K562 (cell line): ENCODE measurements at regions not wholly inside any gene's neighbourhood (a gene's known extent, or its start where the extent isn't known, plus 50 kb on each side); places are given as distances from the start of the nearest gene placed in this dataset.

Experiments
- MCM3 ChIP-seq: fragments of 450-650 bp; IDR thresholded peaks from 2 replicates; pipeline ENCODE4 v1.6.1; 2016
- MED1 ChIP-seq: sonication (generic); formaldehyde crosslinking; IDR thresholded peaks from 2 replicates; pipeline ENCODE4 v1.8.1; 2023; ENCODE audit warnings: missing genetic modification reagents, borderline replicate concordance
- MEF2D ChIP-seq: conservative IDR thresholded peaks from 2 replicates; pipeline ENCODE4 v1.6.1; 2016; ENCODE audit warnings: low read depth, missing genetic modification characterization, missing compliant biosample characterization
- NCOA4 ChIP-seq: fragments of 450-650 bp; IDR thresholded peaks from 2 replicates; pipeline ENCODE4 v1.6.1; 2018; ENCODE audit warnings: mild to moderate bottlenecking; ENCODE audit not compliant: partially characterized antibody
- POLR2B ChIP-seq: fragments of 450-650 bp; IDR thresholded peaks from 2 replicates; pipeline ENCODE4 v1.6.1; 2018; ENCODE audit warnings: low read depth; ENCODE audit not compliant: partially characterized antibody
- RBBP5 ChIP-seq: fragments of 200-600 bp; sonication (generic); IDR thresholded peaks from 2 replicates; pipeline ENCODE4 v1.6.1; 2012; ENCODE audit warnings: borderline replicate concordance, mild to moderate bottlenecking, low read length, control low read depth, inconsistent platforms; ENCODE audit not compliant: insufficient read depth, poor library complexity, severe bottlenecking
- YBX1 ChIP-seq: fragments of 450-650 bp; IDR thresholded peaks from 2 replicates; pipeline ENCODE4 v1.7.1; 2016; ENCODE audit warnings: mild to moderate bottlenecking
- ZNF175 ChIP-seq: fragments of 200-800 bp; sonication (Bioruptor generic); IDR thresholded peaks from 2 replicates; pipeline ENCODE4 v1.6.1; 2016; ENCODE audit warnings: low read depth, mild to moderate bottlenecking, missing genetic modification characterization, missing compliant biosample characterization
- ZNF347 ChIP-seq: fragments of 450-650 bp; formaldehyde crosslinking; IDR thresholded peaks from 2 replicates; pipeline ENCODE4 v1.4.0; 2020; ENCODE audit warnings: low read depth, mild to moderate bottlenecking, moderate library complexity
- ZNF586 ChIP-seq: fragments of 450-650 bp; formaldehyde crosslinking; conservative IDR thresholded peaks from 2 replicates; pipeline ENCODE4 v1.4.0; 2020; ENCODE audit warnings: mild to moderate bottlenecking, moderate library complexity
- ZNF717 ChIP-seq: fragments of 250-450 bp; sonication (Bioruptor Pico); IDR thresholded peaks from 2 replicates; pipeline ENCODE4 v1.5.0; 2021
- ZNF76 ChIP-seq: fragments of 250-450 bp; sonication (Bioruptor Pico); IDR thresholded peaks from 2 replicates; pipeline ENCODE4 v1.4.0; 2020; ENCODE audit warnings: mild to moderate bottlenecking, moderate library complexity, borderline replicate concordance
- TF ChIP-seq, protein P1 (sequence below), 2 experiments: fragments of 450-650 bp; IDR thresholded peaks; 2 replicates each; pipeline ENCODE4 v1.6.1; 2016
- TF ChIP-seq, protein P2 (sequence below): fragments of 250-450 bp; sonication (Bioruptor Pico); IDR thresholded peaks from 2 replicates; pipeline ENCODE4 v1.5.0; 2022; ENCODE audit warnings: mild to moderate bottlenecking

- no peak for TF ChIP-seq MED1
- no peak for TF ChIP-seq POLR2B
- no peak for TF ChIP-seq RBBP5
- TF ChIP-seq ZNF76 = no peak
- no peak for TF ChIP-seq NCOA4
- TF ChIP-seq MEF2D (tag) = no peak
- TF ChIP-seq, protein P1, sequence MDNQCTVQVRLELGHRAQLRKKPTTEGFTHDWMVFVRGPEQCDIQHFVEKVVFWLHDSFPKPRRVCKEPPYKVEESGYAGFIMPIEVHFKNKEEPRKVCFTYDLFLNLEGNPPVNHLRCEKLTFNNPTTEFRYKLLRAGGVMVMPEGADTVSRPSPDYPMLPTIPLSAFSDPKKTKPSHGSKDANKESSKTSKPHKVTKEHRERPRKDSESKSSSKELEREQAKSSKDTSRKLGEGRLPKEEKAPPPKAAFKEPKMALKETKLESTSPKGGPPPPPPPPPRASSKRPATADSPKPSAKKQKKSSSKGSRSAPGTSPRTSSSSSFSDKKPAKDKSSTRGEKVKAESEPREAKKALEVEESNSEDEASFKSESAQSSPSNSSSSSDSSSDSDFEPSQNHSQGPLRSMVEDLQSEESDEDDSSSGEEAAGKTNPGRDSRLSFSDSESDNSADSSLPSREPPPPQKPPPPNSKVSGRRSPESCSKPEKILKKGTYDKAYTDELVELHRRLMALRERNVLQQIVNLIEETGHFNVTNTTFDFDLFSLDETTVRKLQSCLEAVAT (IDR thresholded peaks at IDR 0.05) = no peak
- TF ChIP-seq, protein P2, sequence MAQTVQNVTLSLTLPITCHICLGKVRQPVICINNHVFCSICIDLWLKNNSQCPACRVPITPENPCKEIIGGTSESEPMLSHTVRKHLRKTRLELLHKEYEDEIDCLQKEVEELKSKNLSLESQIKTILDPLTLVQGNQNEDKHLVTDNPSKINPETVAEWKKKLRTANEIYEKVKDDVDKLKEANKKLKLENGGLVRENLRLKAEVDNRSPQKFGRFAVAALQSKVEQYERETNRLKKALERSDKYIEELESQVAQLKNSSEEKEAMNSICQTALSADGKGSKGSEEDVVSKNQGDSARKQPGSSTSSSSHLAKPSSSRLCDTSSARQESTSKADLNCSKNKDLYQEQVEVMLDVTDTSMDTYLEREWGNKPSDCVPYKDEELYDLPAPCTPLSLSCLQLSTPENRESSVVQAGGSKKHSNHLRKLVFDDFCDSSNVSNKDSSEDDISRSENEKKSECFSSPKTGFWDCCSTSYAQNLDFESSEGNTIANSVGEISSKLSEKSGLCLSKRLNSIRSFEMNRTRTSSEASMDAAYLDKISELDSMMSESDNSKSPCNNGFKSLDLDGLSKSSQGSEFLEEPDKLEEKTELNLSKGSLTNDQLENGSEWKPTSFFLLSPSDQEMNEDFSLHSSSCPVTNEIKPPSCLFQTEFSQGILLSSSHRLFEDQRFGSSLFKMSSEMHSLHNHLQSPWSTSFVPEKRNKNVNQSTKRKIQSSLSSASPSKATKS = no peak
- no peak for TF ChIP-seq ZNF717
- TF ChIP-seq YBX1 = no peak
- TF ChIP-seq MCM3 = no peak
- no peak for TF ChIP-seq ZNF175 (CRISPR knock-in tag)
- TF ChIP-seq ZNF586 (CRISPR knock-in tag) = no peak
- no peak for TF ChIP-seq ZNF347 (CRISPR knock-in tag)
- TF ChIP-seq, all 486 proteins: peak for 0
Observed at GRCh38 chr15:96217983-96218382, 112.5 kb upstream of the NR2F2 start (continued).
